AML-193 (cell line): ENCODE measurements at regions not wholly inside any gene's neighbourhood (a gene's known extent, or its start where the extent isn't known, plus 50 kb on each side); places are given as distances from the start of the nearest gene placed in this dataset.
A peak's percentile ranks its signal among the peaks of the same experiment; 100 is the strongest.

ENCODE experiments used
- DNase-seq, 2 experiments: peaks; one replicate each; lab custom pipeline; 2025; lab: John Stamatoyannopoulos, UW

DNA sequence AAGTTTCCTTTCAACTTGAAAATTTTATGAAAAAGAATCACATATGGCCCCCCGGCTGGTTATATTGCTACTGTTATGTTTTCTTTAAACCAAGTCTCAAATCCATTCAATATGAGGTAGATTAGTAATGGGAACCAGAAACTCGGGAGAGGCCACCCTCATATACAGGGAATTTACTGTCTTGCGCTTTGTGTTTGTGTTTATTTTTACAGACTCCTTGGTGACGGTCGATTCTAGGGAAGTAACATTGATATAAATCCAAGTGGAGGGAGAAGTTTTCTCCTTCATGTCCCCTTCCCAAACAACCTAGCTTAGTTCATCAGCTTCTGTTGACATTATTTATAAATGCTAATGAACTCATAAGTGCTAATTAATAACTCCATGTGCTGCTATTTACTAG is 163.5 kb upstream of the LMO4 start:
- no peak for DNase-seq

GRCh38 chr1:87167157-87167789 is 161.4 kb upstream of the LMO4 start:
- DNase-seq, result no peak

DNA sequence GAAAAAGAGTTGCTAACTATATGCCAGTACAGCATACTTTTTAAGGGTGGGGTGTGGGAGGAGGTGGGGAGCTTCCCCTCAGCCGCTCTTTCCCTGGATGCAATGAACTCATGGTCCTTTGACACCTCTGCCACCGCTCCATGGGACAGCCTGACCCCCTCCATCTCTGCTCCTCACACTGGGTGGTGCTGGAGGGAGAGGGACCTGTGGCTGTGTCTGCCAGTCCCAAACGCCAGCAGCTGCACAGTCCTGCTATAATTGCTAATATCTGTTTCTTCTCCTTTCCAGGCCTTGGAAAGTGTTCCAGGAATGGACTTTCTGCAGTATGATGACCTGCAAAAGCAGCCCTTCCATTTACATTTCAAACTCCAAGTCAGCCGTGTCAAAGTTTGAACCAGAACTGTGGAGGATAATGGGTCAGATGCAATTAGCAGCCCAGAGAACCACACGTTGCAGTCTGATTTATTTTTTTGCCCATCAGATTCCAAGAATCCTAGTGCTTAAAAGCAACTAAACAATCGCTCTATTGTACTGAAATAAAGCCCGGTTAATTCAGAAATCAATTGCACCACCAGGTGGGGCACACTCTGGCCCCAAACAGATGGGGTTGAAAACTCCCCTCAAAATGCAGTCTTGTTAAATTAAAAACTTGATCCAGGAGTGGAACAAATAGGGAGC is 160.7 kb upstream of the LMO4 start:
- no peak for DNase-seq

DNA sequence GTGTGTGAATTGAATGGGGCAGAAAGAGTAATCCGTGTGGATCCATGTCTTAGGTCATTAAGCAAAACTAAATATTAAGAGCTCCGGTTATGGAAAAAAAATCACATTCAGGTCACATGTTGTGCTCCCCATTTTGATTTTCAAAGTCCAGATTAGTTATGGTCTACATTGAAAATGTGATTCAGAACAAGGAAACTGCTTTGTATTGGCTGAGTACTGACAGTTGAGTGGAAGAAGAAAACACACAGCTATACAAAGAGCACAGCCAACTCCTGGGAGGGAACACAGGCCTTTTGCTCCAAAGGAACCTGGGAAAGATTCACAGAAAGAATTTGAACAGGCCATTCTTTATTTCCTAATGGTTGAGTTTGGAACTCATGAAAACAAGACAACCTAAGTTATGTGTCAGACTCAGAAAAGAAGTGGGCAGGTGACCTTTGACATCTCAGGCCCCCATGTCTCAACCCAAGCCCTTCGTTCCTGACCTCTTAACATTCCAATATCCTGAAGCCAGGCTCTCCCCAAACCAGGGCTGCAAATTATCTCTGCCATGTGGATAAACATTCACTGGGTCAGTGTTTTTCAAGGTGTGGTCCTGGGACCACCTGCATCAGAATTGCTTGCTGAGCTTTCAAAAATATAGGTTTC is 159.3 kb upstream of the LMO4 start:
- no peak for DNase-seq

GRCh38 chr1:87170157-87170556 is 158.5 kb upstream of the LMO4 start:
- no peak for DNase-seq

- DNase-seq, result no peak
Observed at GRCh38 chr1:87170931-87171598, 157.6 kb upstream of the LMO4 start.

DNA sequence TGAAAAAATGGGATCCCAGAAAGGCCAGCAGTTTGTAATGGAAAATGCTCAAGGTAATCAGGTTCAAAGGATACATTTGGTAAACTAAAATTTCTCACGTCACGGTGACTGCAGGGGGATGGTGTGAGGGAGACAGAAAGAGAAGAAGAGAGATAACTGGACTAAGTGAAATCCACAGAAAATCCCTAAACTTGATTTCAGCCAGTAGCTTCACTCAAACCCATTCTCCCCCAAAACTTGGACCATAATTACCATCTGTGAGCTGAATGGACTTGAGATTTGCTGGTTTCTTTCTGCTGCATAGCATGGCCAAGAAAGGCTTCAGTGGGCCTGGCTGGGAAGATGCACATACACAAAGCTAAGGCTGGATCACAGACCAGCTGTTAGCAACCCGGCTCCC is 155.4 kb upstream of the LMO4 start:
- no peak for DNase-seq

DNA sequence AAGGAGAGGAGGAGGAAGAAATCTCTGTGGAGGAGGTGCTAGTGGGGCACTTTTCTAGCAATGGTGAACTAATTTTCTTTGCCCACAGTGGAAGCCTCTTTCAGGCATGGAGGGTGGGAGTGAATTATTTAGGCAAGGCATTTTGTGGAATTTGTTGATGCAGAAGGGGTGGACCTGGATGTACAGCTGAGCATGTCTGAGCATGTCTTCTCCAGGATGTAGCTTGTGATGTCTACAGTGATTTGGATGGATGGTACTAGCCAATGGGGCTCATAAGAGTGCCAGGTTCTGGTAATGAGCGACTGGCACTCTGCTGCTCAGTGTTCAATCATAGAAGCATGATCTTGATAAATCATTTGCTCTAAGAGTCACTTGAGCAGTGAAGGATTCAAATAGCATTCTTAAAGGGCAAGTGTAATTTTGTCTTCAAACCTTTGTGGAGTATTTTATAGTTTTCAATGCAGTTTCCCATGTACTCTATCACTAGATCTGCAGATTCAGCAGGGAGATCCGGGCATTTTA is 153.9 kb upstream of the LMO4 start:
- DNase-seq, result no peak

DNA sequence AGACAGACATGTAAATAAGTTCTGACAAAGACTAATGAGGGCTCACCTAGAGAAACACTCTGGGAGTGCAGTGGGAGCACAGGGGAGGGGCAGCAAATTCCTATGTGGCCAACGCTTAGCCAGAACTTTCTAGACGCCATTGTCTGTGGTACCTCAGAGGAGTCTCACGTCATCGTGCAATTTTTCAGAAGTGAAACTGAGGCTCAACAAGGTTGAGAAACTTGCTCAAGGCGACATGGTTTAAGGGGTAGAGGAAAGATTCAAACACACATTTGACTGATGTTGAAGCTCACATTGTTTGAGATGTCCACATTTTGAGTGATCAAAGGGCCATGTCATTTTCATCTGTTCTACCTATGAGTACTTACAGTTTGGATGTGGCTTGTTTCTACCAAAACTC is 152.6 kb upstream of the LMO4 start:
- DNase-seq, result no peak

- DNase-seq, result no peak
Observed at GRCh38 chr1:87176514-87176913, 152.2 kb upstream of the LMO4 start.

DNA sequence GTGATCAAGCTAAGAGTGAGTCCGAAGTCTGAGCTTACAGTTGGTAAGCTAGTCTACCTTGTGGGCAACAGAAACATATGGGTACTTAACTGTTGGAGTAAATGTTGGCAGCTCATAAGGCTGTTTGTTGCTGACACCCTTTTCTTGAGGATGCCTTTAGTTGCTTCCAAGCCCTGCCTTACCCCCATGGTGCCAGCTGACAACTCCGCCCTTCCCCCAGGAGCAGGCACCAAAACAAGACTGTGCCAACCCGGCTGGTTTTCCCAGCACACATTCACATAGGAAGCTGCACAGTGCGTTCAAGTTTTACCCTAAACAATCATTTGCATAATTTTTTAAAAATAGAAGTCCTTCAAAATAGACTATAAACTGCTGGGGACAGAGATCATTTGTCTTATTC is 150.2 kb upstream of the LMO4 start:
- no peak for DNase-seq

- DNase-seq, result no peak
Observed at GRCh38 chr1:87179076-87179810, 149.4 kb upstream of the LMO4 start.

DNA sequence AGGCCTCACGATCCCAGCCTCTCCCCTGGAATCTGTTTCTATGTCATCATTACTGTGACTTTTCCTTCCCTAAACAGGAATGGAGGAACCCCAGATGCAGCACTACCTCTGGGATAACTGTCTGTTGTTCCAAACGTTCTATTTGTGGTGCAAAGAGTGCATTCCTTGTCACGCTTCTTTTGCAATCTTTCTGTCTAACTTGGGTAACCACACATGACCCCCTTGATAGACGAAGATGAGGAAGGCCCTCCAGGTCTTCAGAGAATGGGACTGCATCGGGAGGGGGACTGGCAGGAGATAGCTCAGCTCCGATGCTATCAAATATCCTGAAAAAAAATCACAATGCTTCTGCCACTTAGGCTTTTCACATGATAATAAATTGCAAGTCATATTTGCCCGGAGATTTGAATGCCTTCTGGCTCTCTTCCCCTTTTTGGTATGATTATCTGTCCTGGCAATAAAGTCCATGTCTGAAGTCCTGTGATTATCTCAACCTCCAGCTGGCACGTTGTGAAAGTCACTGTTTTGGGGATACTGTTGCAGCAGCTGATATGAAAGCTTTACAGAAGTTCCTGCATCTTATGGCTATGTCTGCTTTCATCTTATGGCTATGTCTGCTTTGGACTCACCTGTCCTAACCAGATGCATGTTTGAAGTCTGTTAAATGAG is 148.7 kb upstream of the LMO4 start:
- peak; percentile 91 to 94 for DNase-seq

GRCh38 chr1:87180682-87181081 is 148.0 kb upstream of the LMO4 start:
- DNase-seq, result peak in 1 of 2 experiments; percentile 9

DNA sequence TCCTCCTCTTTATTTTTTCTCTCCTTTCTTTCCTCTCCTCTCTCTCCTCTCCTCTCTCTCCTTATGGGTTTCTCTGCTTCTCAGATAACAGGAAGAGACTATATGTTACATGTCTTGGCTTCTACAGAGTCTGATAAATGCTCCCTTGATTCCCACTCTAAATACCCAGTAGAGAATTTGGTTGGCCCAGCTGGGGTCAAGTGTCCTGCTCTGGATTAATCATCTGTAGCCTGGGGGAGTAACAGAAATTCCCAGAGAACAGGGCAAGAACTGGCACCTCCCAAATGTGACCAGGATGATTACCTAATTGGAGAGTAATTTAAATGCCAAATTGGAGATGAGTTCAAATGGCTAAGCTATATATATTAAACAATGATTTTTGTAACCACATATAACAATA is 146.1 kb upstream of the LMO4 start:
- no peak for DNase-seq

GRCh38 chr1:87185077-87185476 is 143.6 kb upstream of the LMO4 start:
- no peak for DNase-seq

DNA sequence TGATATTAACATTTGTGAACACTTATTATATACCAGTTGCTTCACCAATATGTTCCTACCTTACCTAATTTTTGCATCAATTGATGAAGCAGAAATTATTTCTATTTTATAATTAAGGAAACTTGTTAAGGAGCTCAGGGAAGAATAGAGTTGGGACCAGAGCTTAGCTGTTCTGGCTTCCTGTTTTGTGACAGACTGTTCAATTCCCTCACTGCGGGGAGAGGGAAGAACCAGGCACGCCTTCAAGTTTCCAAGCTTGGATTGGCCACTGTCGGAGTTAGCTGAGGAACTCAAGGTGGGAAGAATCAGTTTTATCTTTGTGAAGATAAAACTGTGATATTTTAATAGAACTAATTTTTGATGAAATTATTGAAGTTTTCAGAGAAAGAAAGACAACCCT is 142.3 kb upstream of the LMO4 start:
- DNase-seq, result no peak

- no peak for DNase-seq
Observed at GRCh38 chr1:87188640-87189039, 140.0 kb upstream of the LMO4 start.

GRCh38 chr1:87190402-87190801 is 138.3 kb upstream of the LMO4 start:
- no peak for DNase-seq

DNA sequence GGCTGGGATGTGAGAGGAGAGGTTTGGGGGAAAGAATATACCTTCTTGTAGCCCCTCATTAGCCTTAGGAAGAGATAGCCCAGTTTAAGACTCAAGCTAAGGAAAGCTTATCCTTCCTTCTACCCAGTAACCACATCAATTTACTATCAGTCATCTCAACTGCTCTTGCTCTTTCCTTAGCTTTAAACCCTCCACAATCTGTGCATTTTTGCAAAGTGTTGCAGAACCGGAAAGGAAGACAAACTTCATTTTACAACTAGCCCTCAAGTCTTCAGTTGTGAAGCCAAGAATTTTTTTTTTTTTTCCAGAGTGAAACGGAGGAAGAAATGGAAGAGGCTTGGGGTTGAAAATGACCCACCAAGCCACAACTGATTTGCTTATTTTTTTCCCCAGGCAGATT is 137.0 kb upstream of the LMO4 start:
- no peak for DNase-seq

DNA sequence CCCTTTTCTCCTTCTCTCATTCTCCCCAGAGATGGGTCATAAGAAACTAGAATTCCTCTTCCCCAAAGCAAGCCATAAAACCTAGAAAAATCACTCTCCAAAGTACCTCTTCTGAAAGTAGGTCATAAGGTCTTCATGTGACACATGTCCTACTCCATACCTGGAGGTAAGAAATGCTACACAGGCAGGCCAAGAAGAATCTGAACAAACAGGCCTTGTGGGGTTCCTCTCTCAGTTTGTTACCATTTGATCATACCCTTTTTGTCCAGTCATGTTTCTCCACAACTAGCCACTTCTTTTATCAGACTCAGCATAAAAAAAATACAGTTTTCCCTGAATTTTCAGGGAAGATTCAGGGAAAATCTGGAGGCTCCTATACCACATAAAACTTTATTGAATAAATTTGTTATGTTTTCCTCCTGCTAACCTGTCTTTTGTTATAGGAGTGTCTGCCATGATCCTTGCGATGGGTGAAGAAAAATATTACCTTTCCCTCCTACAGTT is 134.4 kb upstream of the LMO4 start:
- no peak for DNase-seq
